ENCODE measurements at regions not wholly inside any gene's neighbourhood (a gene's known extent, or its start where the extent isn't known, plus 50 kb on each side); places are given as distances from the start of the nearest gene placed in this dataset.

DNA sequence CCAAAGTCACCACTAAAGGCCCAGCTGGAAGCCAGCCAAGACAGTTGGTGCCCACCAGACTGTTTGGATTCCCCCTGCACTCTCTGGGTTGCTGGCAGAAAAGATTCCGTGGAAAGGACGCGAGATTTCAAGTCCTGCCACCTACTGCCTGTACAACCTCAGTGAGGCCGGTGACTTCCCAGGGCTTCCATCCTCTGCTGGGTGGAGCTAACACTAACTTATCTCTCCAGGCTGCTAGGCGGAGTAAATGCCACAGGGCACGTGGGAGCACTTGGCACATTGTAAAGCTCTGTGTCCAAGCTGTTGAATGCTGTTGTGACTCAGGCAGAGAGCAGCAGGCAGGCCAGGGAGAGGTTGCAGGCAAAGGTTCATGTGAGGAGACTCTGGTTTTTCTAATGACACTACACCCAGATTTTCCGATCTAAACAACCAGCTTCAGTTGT is 50.9 kb upstream of the CDON start:
- no peaks in the 10 kb centered on the region for H3K9me3 Mint-ChIP-seq (ENCODE audit: unreplicated experiment)
- peak overlapping the region; percentile 53 for H3K27ac Mint-ChIP-seq (ENCODE audit: unreplicated experiment)
- Histone ChIP-seq H4K20me1 (ENCODE audit: insufficient read depth, low read length) (no peaks in the 10 kb centered on the region), H2AFZ (ENCODE audit: low read depth, low read length) (no peak overlapping the region), H3K4me1 (ENCODE audit: insufficient read depth, low read length) (peaks cover 39% of the 10 kb centered on the region), H3K4me2 (ENCODE audit: low read length) (peak overlapping the region; percentile 15), H3K79me2 (ENCODE audit: insufficient read depth, low read length) (no peaks in the 10 kb centered on the region), H3K4me3 (ENCODE audit: insufficient read depth, low read depth, low read length) (no peak overlapping the region), H3K9me3 (ENCODE audit: insufficient read depth, low read depth, low read length) (no peaks in the 10 kb centered on the region), H3K36me3 (ENCODE audit: insufficient read depth, low read length) (no peaks in the 10 kb centered on the region), H3K9ac (ENCODE audit: low read length) (no peak overlapping the region), H3K27ac (ENCODE audit: low read depth, low read length) (no peak overlapping the region), H3K27me3 (ENCODE audit: insufficient read depth, low read length) (no peaks in the 10 kb centered on the region)
- peaks cover 7% of the 10 kb centered on the region for H3K27me3 Mint-ChIP-seq (ENCODE audit: low read depth, unreplicated experiment)
- FAIRE-seq (peak; percentile 87), DNase-seq (ENCODE audit: low read depth) (peak; percentile 97)
- no peak overlapping the region for H3K4me3 Mint-ChIP-seq (ENCODE audit: unreplicated experiment)
- peaks cover 1% of the 10 kb centered on the region for H3K36me3 Mint-ChIP-seq (ENCODE audit: low read depth, unreplicated experiment)
- peaks cover 26% of the 10 kb centered on the region for H3K4me1 Mint-ChIP-seq (ENCODE audit: low read depth, unreplicated experiment)
- TF ChIP-seq, protein P1, sequence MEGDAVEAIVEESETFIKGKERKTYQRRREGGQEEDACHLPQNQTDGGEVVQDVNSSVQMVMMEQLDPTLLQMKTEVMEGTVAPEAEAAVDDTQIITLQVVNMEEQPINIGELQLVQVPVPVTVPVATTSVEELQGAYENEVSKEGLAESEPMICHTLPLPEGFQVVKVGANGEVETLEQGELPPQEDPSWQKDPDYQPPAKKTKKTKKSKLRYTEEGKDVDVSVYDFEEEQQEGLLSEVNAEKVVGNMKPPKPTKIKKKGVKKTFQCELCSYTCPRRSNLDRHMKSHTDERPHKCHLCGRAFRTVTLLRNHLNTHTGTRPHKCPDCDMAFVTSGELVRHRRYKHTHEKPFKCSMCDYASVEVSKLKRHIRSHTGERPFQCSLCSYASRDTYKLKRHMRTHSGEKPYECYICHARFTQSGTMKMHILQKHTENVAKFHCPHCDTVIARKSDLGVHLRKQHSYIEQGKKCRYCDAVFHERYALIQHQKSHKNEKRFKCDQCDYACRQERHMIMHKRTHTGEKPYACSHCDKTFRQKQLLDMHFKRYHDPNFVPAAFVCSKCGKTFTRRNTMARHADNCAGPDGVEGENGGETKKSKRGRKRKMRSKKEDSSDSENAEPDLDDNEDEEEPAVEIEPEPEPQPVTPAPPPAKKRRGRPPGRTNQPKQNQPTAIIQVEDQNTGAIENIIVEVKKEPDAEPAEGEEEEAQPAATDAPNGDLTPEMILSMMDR (IDR thresholded peaks at IDR 0.05; ENCODE audit: insufficient read depth, low read depth, low read length), result no peak
- TF ChIP-seq EZH2 (IDR thresholded peaks at IDR 0.05; ENCODE audit: insufficient read depth, low read length), result no peak

DNA sequence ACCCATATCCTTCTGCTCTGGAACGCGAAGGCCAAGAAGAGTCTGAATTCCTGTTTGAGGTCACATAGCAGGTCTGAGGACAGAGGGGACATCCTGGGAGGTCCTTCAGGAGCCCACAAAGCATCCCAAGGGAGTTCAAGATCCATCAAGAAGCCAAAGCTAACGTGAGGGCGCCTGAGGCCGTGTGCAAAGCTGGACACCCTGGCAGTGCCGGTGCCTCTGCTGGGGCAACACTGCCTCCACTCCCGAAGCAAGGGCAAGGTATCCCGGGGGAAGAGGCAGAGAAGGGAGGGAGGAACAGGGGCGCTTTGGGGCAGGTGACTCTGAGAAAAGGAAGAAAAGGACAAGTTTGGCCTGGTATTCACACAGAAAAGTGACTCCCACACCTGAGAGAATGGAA is 50.3 kb upstream of the CDON start:
- Histone ChIP-seq H3K79me2 (ENCODE audit: insufficient read depth, low read length) (no peaks in the 10 kb centered on the region), H3K4me1 (ENCODE audit: insufficient read depth, low read length) (peaks cover 39% of the 10 kb centered on the region), H4K20me1 (ENCODE audit: insufficient read depth, low read length) (no peaks in the 10 kb centered on the region), H3K9ac (ENCODE audit: low read length) (no peak overlapping the region), H2AFZ (ENCODE audit: low read depth, low read length) (no peak overlapping the region), H3K9me3 (ENCODE audit: insufficient read depth, low read depth, low read length) (no peaks in the 10 kb centered on the region), H3K27me3 (ENCODE audit: insufficient read depth, low read length) (no peaks in the 10 kb centered on the region), H3K27ac (ENCODE audit: low read depth, low read length) (no peak overlapping the region), H3K36me3 (ENCODE audit: insufficient read depth, low read length) (no peaks in the 10 kb centered on the region), H3K4me2 (ENCODE audit: low read length) (no peak overlapping the region), H3K4me3 (ENCODE audit: insufficient read depth, low read depth, low read length) (no peak overlapping the region)
- FAIRE-seq (no peak), DNase-seq (ENCODE audit: low read depth) (no peak)
- peaks cover 7% of the 10 kb centered on the region for H3K27me3 Mint-ChIP-seq (ENCODE audit: low read depth, unreplicated experiment)
- no peaks in the 10 kb centered on the region for H3K9me3 Mint-ChIP-seq (ENCODE audit: unreplicated experiment)
- TF ChIP-seq EZH2 (IDR thresholded peaks at IDR 0.05; ENCODE audit: insufficient read depth, low read length), result no peak
- TF ChIP-seq, protein P1 (IDR thresholded peaks at IDR 0.05; ENCODE audit: insufficient read depth, low read depth, low read length), result no peak
- H3K4me3 Mint-ChIP-seq (ENCODE audit: unreplicated experiment), result no peak overlapping the region
- no peak overlapping the region for H3K27ac Mint-ChIP-seq (ENCODE audit: unreplicated experiment)
- H3K36me3 Mint-ChIP-seq (ENCODE audit: low read depth, unreplicated experiment), result peaks cover 1% of the 10 kb centered on the region
- H3K4me1 Mint-ChIP-seq (ENCODE audit: low read depth, unreplicated experiment), result peaks cover 26% of the 10 kb centered on the region

DNA sequence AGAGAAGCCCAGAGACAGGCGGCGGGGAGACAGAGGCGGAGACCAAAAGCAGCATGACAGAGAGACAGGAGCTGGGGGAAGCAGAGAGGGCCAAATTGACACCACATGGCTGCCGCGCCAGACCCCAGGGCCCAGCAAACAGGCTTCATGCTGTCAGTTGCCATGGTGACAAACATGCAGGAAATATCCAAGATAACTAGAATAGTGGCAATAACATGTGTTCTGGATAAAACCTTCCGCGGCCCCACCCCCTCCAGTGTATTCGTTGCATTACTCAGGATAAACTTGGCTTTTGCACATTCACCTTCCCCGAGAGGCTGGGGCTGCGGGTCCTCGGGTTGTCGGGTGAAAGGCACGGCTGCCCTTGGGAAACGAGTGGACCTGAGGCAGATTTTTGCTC is 49.9 kb upstream of the CDON start:
- FAIRE-seq, result no peak
- H3K4me1 Mint-ChIP-seq (ENCODE audit: low read depth, unreplicated experiment), result peaks cover 26% of the 10 kb centered on the region
- Histone ChIP-seq H2AFZ (ENCODE audit: low read depth, low read length) (no peak overlapping the region), H3K4me2 (ENCODE audit: low read length) (no peak overlapping the region), H3K36me3 (ENCODE audit: insufficient read depth, low read length) (no peaks in the 10 kb centered on the region), H3K4me3 (ENCODE audit: insufficient read depth, low read depth, low read length) (no peak overlapping the region), H3K4me1 (ENCODE audit: insufficient read depth, low read length) (peaks cover 39% of the 10 kb centered on the region), H3K27me3 (ENCODE audit: insufficient read depth, low read length) (no peaks in the 10 kb centered on the region), H4K20me1 (ENCODE audit: insufficient read depth, low read length) (no peaks in the 10 kb centered on the region), H3K79me2 (ENCODE audit: insufficient read depth, low read length) (no peaks in the 10 kb centered on the region), H3K9me3 (ENCODE audit: insufficient read depth, low read depth, low read length) (no peaks in the 10 kb centered on the region), H3K9ac (ENCODE audit: low read length) (no peak overlapping the region), H3K27ac (ENCODE audit: low read depth, low read length) (no peak overlapping the region)
- DNase-seq (ENCODE audit: low read depth), result no peak
- peaks cover 1% of the 10 kb centered on the region for H3K36me3 Mint-ChIP-seq (ENCODE audit: low read depth, unreplicated experiment)
- no peak overlapping the region for H3K4me3 Mint-ChIP-seq (ENCODE audit: unreplicated experiment)
- no peaks in the 10 kb centered on the region for H3K9me3 Mint-ChIP-seq (ENCODE audit: unreplicated experiment)
- no peak overlapping the region for H3K27ac Mint-ChIP-seq (ENCODE audit: unreplicated experiment)
- peaks cover 7% of the 10 kb centered on the region for H3K27me3 Mint-ChIP-seq (ENCODE audit: low read depth, unreplicated experiment)
- TF ChIP-seq EZH2 (IDR thresholded peaks at IDR 0.05; ENCODE audit: insufficient read depth, low read length), result no peak
- TF ChIP-seq, protein P1 (IDR thresholded peaks at IDR 0.05; ENCODE audit: insufficient read depth, low read depth, low read length), result no peak
